22Rv1 (cell line): ENCODE measurements at regions not wholly inside any gene's neighbourhood (a gene's known extent, or its start where the extent isn't known, plus 50 kb on each side); places are given as distances from the start of the nearest gene placed in this dataset.

Experiments used
- H3K27ac ChIP-seq: fragments of 450-650 bp; 2 replicates; pipeline ENCODE4 v1.5.1; 2017
- CTCF ChIP-seq: fragments of 450-650 bp; IDR thresholded peaks from 2 replicates; pipeline ENCODE4 v1.5.1; 2017; ENCODE audit warnings: mild to moderate bottlenecking
- ZFX ChIP-seq: fragments of 450-650 bp; IDR thresholded peaks from 2 replicates; pipeline ENCODE4 v1.6.1; 2017; ENCODE audit warnings: antibody characterized with exemption, borderline replicate concordance

- TF ChIP-seq ZFX (no peak), CTCF (no peak)
- no peak overlapping the region for H3K27ac ChIP-seq
Observed at GRCh38 chr11:20311444-20311843, 52.1 kb upstream of the HTATIP2 start.

GRCh38 chr11:20310596-20311394, 52.7 kb upstream of the HTATIP2 start:
- TF ChIP-seq ZFX, result no peak
- TF ChIP-seq CTCF, result no peak
- no peak overlapping the region for H3K27ac ChIP-seq

DNA sequence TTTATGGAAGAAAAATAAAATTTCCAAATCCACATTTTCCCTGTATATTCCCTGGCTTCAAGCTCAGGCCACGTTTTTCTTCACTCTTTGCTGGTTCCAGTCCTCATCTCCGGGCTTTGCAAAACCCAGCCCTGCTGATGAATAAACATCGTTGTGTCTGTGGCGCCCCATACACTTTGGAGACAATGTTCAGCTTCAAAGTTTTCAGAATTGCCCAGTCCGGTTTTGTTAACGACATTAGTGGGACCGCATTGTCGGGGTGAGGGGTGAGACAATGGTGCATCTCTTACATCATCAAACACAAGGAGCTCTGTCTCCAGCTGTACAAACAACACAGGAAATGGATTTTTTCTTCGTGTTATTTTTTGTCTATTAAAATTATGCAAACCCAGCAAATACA, 53.4 kb upstream of the HTATIP2 start:
- TF ChIP-seq ZFX (no peak), CTCF (no peak)
- H3K27ac ChIP-seq, result no peak overlapping the region

GRCh38 chr11:20309231-20310025, 54.1 kb upstream of the HTATIP2 start:
- no peak overlapping the region for H3K27ac ChIP-seq
- TF ChIP-seq CTCF (no peak), ZFX (no peak)

- H3K27ac ChIP-seq, result no peak overlapping the region
- no peak for TF ChIP-seq CTCF
- TF ChIP-seq ZFX, result no peak
Observed at GRCh38 chr11:20308601-20309000, 54.9 kb upstream of the HTATIP2 start.

DNA sequence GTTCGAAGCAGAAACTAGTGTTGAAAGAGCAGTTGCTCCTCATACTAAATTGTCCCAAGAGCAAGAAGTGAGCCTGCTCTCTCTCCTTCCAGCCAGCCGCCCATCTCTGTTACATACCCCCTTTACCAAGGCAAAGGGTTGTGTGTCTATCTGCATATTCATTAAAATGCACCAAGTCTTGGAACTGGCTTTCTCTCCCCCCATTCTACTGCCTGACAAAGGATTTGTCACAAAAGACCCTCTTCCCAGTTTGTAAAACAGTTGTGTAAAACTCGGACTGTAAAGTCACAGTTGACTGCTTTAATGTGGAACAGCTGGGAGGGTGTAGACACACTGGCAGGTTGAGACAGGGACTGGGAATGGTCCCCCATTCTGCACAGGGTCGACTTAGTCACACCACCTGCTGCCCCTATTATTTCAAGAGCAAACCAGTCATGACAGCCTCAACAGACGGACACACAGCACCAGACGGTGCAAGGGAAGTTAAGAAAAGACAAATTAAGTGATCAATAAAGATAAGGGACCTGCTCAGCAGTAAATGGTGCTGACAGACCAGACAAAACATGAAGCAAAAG, 60.0 kb upstream of the HTATIP2 start:
- no peak overlapping the region for H3K27ac ChIP-seq
- TF ChIP-seq CTCF (no peak), ZFX (no peak)
